ENCODE measurements at regions not wholly inside any gene's neighbourhood (a gene's known extent, or its start where the extent isn't known, plus 50 kb on each side); places are given as distances from the start of the nearest gene placed in this dataset.

- no peak for TF ChIP-seq CTCF (IDR thresholded peaks at IDR 0.05; ENCODE audit: control insufficient read depth, insufficient read depth, low read depth, low read length, missing control alignments)
- no peak for DNase-seq (ENCODE audit: low read depth)
Observed at GRCh38 chr13:104592127-104592526, 1525.9 kb upstream of the SLC10A2 start.

GRCh38 chr13:104586051-104586746 lies 1520.0 kb upstream of the SLC10A2 start:
- TF ChIP-seq CTCF (IDR thresholded peaks at IDR 0.05; ENCODE audit: control insufficient read depth, insufficient read depth, low read depth, low read length, missing control alignments): no peak
- H3K4me3 ChIP-seq (ENCODE audit: control insufficient read depth, low read depth, low read length): no peak overlapping the region

More at GRCh38 chr13:104592127-104592526, 1525.9 kb upstream of the SLC10A2 start:
- H3K4me3 ChIP-seq (ENCODE audit: control insufficient read depth, low read depth, low read length): no peak overlapping the region

DNA sequence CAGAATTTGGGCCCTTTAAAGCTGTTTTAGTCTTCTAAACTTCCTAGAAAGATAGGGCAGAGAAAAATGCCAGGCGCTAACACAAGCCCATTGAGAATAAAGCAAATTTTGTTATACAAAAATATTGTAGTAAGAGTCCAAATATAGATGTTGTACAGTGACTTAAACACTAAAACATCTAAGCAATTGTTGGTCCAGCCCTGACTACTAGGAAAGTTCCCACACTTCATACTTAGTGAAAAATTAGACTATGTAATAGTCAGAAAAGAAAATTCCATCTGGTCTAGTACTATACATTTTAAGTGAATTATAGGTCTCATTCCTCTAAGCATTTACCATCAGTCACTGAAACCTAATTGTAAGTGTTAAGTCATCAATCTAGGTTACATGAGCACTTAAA lies 1518.3 kb upstream of the SLC10A2 start:
- no peak overlapping the region for H3K4me3 ChIP-seq (ENCODE audit: control insufficient read depth, low read depth, low read length)
- no peak for TF ChIP-seq CTCF (IDR thresholded peaks at IDR 0.05; ENCODE audit: control insufficient read depth, insufficient read depth, low read depth, low read length, missing control alignments)
- DNase-seq (ENCODE audit: low read depth): no peak

More at GRCh38 chr13:104586051-104586746, 1520.0 kb upstream of the SLC10A2 start:
- DNase-seq (ENCODE audit: low read depth): no peak

GRCh38 chr13:104580931-104581330 lies 1514.7 kb upstream of the SLC10A2 start:
- no peak overlapping the region for H3K4me3 ChIP-seq (ENCODE audit: control insufficient read depth, low read depth, low read length)
- TF ChIP-seq CTCF (IDR thresholded peaks at IDR 0.05; ENCODE audit: control insufficient read depth, insufficient read depth, low read depth, low read length, missing control alignments): no peak
- no peak for DNase-seq (ENCODE audit: low read depth)

DNA sequence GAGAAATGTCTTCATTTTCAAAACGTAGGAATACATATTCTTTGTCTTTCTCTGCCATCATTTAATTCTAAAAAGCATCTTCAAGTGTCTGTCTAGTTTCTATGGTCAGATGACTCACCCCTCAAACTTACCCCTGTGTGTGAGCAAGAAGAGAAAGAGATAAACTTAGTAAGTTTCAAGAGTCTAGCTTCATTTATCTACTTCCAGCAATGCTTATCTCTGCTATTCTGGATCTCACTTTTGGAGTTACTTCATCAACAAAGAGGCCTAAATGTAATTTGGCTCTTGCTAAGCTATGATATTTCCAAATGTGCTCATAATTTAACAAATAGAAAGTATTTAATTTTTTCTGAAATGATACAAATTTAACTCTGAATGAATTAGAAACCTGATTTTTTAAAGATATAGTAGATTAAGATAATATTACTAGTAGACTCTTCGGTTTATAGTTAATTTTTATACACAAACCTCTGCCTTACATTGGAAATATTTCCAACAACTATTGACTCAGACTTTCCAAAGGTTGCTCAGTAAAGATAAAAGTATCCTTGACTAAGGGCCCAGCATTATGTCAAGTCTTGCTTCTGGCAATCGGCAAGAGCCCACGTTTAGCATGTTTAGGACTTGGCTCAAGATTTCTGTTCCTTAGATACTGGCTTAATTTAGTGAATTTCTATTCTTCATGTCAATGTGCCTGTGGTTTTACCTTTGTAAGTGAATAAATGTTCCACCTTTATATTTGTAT lies 1511.0 kb upstream of the SLC10A2 start:
- DNase-seq (ENCODE audit: low read depth): no peak
- no peak for TF ChIP-seq CTCF (IDR thresholded peaks at IDR 0.05; ENCODE audit: control insufficient read depth, insufficient read depth, low read depth, low read length, missing control alignments)
- H3K4me3 ChIP-seq (ENCODE audit: control insufficient read depth, low read depth, low read length): no peak overlapping the region

- no peak overlapping the region for H3K4me3 ChIP-seq (ENCODE audit: control insufficient read depth, low read depth, low read length)
Observed at GRCh38 chr13:104571893-104572229, 1505.6 kb upstream of the SLC10A2 start.

More at GRCh38 chr13:104571893-104572229, 1505.6 kb upstream of the SLC10A2 start:
- no peak for TF ChIP-seq CTCF (IDR thresholded peaks at IDR 0.05; ENCODE audit: control insufficient read depth, insufficient read depth, low read depth, low read length, missing control alignments)
- no peak for DNase-seq (ENCODE audit: low read depth)

Data from AG09309 (cell line).